ENCODE measurements at regions not wholly inside any gene's neighbourhood (a gene's known extent, or its start where the extent isn't known, plus 50 kb on each side); places are given as distances from the start of the nearest gene placed in this dataset.

GRCh38 chr1:118275472-118276115, 90.6 kb upstream of the SPAG17 start:
- no peak for TF ChIP-seq CTCF (conservative IDR thresholded peaks at IDR 0.05; ENCODE audit: low read depth)
- CTCF ChIA-PET = interaction anchor here (0.6 kb wide), 1 partner anchor 43 kb away, joined by 3 read pairs; no protein-coding TSS in a partner anchor
- POLR2A ChIA-PET (ENCODE audit: low non-redundant PET) = no interaction called here
- no peak overlapping the region for H3K27ac ChIP-seq
- DNase-seq (ENCODE audit: low spot score) = peak; percentile 5

GRCh38 chr1:118272884-118273283, 87.9 kb upstream of the SPAG17 start:
- no peak for DNase-seq (ENCODE audit: low spot score)
- ChIA-PET POLR2A (ENCODE audit: low non-redundant PET) (no interaction called here), CTCF (no interaction called here)
- H3K27ac ChIP-seq = no peak overlapping the region
- no peak for TF ChIP-seq CTCF (conservative IDR thresholded peaks at IDR 0.05; ENCODE audit: low read depth)

DNA sequence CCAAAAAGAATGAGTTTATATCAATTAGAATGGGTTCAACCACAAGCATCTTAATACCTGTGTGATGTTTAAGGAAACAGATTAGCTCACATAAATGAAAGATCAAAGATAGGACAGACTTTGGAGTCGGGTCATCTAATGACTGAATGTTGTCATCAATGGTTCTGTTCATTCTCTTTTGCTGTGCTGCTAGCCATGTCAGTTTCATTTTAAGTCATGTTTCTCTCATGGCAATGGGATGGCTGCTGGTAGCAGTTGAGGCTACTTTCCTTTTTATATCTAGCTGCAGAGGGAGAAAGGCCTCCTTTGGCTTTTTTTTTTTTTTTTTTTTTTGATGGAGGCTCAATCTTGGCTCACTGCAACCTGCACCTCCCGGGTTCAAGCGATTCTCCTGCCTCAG, 86.9 kb upstream of the SPAG17 start:
- ChIA-PET POLR2A (ENCODE audit: low non-redundant PET) (no interaction called here), CTCF (interaction anchor here (0.8 kb wide), 1 partner anchor 1442 kb away, joined by 3 read pairs; no protein-coding TSS in a partner anchor)
- DNase-seq (ENCODE audit: low spot score) = no peak
- H3K27ac ChIP-seq = no peak overlapping the region
- no peak for TF ChIP-seq CTCF (conservative IDR thresholded peaks at IDR 0.05; ENCODE audit: low read depth)

- no peak for DNase-seq (ENCODE audit: low spot score)
- no peak overlapping the region for H3K27ac ChIP-seq
- ChIA-PET POLR2A (ENCODE audit: low non-redundant PET) (no interaction called here), CTCF (interaction anchor here (0.6 kb wide), 1 partner anchor 84 kb away, joined by 3 read pairs; no protein-coding TSS in a partner anchor)
- no peak for TF ChIP-seq CTCF (conservative IDR thresholded peaks at IDR 0.05; ENCODE audit: low read depth)
Measured at GRCh38 chr1:118269598-118269997, 84.6 kb upstream of the SPAG17 start.

- ChIA-PET CTCF (no interaction called here), POLR2A (ENCODE audit: low non-redundant PET) (no interaction called here)
- peak; percentile 26 for DNase-seq (ENCODE audit: low spot score)
- TF ChIP-seq CTCF (conservative IDR thresholded peaks at IDR 0.05; ENCODE audit: low read depth) = no peak
- no peak overlapping the region for H3K27ac ChIP-seq
Measured at GRCh38 chr1:118266436-118266835, 81.4 kb upstream of the SPAG17 start.

DNA sequence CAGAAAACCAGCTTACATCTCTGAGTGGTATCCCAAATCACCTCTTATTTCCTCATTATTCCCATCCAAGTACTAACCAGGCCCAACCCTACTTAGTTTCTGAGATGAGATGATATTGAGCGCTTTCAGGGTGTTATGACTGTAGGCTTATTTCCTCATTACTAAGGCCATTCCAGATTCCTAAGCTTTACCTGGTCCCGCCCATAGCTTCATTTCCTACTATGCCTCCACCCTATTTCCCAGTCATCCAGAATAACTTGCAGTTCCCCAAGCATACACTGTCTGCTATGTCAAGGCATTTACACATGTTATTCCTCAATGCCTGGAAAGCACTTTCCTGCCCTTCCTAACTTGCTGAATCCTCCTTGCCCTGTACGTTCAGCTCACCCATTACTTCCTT, 79.3 kb upstream of the SPAG17 start:
- TF ChIP-seq CTCF (conservative IDR thresholded peaks at IDR 0.05; ENCODE audit: low read depth) = no peak
- DNase-seq (ENCODE audit: low spot score) = no peak
- CTCF ChIA-PET = no interaction called here

More for the DNA sequence above, 79.3 kb upstream of the SPAG17 start:
- H3K27ac ChIP-seq = no peak overlapping the region
- POLR2A ChIA-PET (ENCODE audit: low non-redundant PET) = interaction anchor here (0.6 kb wide), 1 partner anchor 1458 kb away, joined by 3 read pairs; no protein-coding TSS in a partner anchor
